Activated T-cell treated with anti-CD3 and anti-CD28 coated beads for 4 hours (primary cell): ENCODE measurements at regions not wholly inside any gene's neighbourhood (a gene's known extent, or its start where the extent isn't known, plus 50 kb on each side); places are given as distances from the start of the nearest gene placed in this dataset.

ENCODE experiments used
- DNase-seq: peaks from one replicate; pipeline ENCODE4 v3.0.0-alpha.2; 2020

- DNase-seq = no peak
These were observed 57.8 kb upstream of the TENM4 start for GRCh38 chr11:79498667-79499066.

- peak; percentile 11 for DNase-seq
These were observed 52.8 kb upstream of the TENM4 start for GRCh38 chr11:79493555-79494171.

GRCh38 chr11:79492008-79492407, 51.2 kb upstream of the TENM4 start:
- no peak for DNase-seq
